Glutamatergic neuron (in vitro differentiated cells): ENCODE measurements at regions not wholly inside any gene's neighbourhood (a gene's known extent, or its start where the extent isn't known, plus 50 kb on each side); places are given as distances from the start of the nearest gene placed in this dataset.

Experiments
- DNase-seq: peaks from one replicate; pipeline ENCODE4 v3.0.0; 2022
- H3K27ac Mint-ChIP-seq: one replicate; pipeline ENCODE4 v1.8.0; 2020; ENCODE audit warnings: mild to moderate bottlenecking, mixed read lengths, inconsistent platforms; ENCODE audit not compliant: unreplicated experiment
- H3K27me3 Mint-ChIP-seq: one replicate; pipeline ENCODE4 v1.8.0; 2020; ENCODE audit warnings: mild to moderate bottlenecking, moderate library complexity, mixed read lengths, inconsistent platforms; ENCODE audit not compliant: unreplicated experiment
- H3K36me3 Mint-ChIP-seq: one replicate; pipeline ENCODE4 v1.8.0; 2020; ENCODE audit warnings: mild to moderate bottlenecking, mixed read lengths, inconsistent platforms; ENCODE audit not compliant: unreplicated experiment
- H3K4me1 Mint-ChIP-seq: one replicate; pipeline ENCODE4 v1.8.0; 2020; ENCODE audit warnings: mild to moderate bottlenecking, low read depth, mixed read lengths, inconsistent platforms; ENCODE audit not compliant: unreplicated experiment
- H3K4me3 Mint-ChIP-seq: one replicate; pipeline ENCODE4 v1.8.0; 2020; ENCODE audit warnings: mild to moderate bottlenecking, mixed read lengths, inconsistent platforms; ENCODE audit not compliant: unreplicated experiment
- H3K9me3 Mint-ChIP-seq: one replicate; pipeline ENCODE4 v1.8.0; 2020; ENCODE audit warnings: mild to moderate bottlenecking, moderate library complexity, mixed read lengths, inconsistent platforms; ENCODE audit not compliant: unreplicated experiment
- TF ChIP-seq, protein P1 (sequence below): fragments of 200-600 bp; sonication (generic); IDR thresholded peaks from one replicate; pipeline ENCODE4 v1.5.0; 2021; ENCODE audit not compliant: partially characterized antibody, unreplicated experiment

DNA sequence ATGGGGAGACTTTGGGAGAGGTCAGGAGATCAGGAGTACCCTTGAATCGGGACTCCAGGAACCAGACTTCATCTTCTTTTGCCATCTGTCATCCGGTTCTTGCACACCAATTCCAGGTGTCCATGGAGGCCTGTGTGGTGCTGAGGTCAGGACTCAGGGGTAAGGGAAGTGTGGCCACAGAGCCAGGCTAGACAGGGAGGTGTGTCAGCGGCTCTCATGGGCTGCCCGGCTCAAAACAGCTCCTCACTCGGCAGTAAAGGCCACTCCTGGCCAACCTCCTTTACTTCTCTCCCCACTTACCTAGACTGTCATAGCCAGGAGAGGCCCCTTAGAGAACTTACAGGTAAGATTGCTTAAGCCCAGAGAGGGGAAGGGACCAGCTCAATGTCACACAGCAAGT, 75.7 kb upstream of the NECTIN1 start:
- H3K4me1 Mint-ChIP-seq, result no peaks in the 10 kb centered on the region
- H3K27me3 Mint-ChIP-seq, result peaks cover 8% of the 10 kb centered on the region
- TF ChIP-seq, protein P1, sequence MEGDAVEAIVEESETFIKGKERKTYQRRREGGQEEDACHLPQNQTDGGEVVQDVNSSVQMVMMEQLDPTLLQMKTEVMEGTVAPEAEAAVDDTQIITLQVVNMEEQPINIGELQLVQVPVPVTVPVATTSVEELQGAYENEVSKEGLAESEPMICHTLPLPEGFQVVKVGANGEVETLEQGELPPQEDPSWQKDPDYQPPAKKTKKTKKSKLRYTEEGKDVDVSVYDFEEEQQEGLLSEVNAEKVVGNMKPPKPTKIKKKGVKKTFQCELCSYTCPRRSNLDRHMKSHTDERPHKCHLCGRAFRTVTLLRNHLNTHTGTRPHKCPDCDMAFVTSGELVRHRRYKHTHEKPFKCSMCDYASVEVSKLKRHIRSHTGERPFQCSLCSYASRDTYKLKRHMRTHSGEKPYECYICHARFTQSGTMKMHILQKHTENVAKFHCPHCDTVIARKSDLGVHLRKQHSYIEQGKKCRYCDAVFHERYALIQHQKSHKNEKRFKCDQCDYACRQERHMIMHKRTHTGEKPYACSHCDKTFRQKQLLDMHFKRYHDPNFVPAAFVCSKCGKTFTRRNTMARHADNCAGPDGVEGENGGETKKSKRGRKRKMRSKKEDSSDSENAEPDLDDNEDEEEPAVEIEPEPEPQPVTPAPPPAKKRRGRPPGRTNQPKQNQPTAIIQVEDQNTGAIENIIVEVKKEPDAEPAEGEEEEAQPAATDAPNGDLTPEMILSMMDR, result no peak
- H3K9me3 Mint-ChIP-seq, result peaks cover 1% of the 10 kb centered on the region
- H3K4me3 Mint-ChIP-seq, result no peak overlapping the region
- no peak overlapping the region for H3K27ac Mint-ChIP-seq
- H3K36me3 Mint-ChIP-seq, result no peaks in the 10 kb centered on the region
- DNase-seq, result peak; percentile 5

DNA sequence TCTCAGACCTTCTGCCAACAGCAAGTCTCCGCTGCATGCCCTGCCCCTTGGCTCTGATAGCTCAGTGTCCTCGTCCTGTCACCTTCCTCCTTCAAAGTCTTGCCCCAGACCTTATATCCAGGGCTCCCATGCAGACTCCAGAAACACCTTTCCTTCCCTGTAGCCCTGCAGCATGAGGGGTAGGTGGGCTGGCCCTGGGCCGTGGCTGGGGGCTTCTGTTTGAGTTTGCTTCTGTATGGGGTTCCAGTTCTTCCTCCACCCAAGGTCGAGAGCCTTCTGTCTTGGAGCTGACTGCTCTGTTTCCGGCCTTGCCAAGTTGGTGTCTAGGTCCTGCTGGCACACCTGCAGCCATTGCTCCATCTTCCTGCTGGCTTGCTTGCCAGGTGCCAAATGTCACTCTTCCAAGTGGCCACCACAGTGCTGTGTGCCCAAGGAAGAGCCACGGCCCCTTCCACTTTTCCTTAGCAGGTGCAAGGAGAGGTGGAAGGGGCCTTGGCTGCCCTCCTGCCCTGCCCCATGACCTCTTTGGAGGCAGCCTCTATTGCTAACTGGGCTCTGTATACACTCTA, 74.8 kb upstream of the NECTIN1 start:
- H3K36me3 Mint-ChIP-seq, result peaks cover 5% of the 10 kb centered on the region
- H3K4me3 Mint-ChIP-seq, result no peak overlapping the region
- peaks cover 8% of the 10 kb centered on the region for H3K27me3 Mint-ChIP-seq
- H3K9me3 Mint-ChIP-seq, result peaks cover 5% of the 10 kb centered on the region
- TF ChIP-seq, protein P1, result no peak
- H3K27ac Mint-ChIP-seq, result no peak overlapping the region
- DNase-seq, result peak; percentile 8
- H3K4me1 Mint-ChIP-seq, result no peaks in the 10 kb centered on the region

DNA sequence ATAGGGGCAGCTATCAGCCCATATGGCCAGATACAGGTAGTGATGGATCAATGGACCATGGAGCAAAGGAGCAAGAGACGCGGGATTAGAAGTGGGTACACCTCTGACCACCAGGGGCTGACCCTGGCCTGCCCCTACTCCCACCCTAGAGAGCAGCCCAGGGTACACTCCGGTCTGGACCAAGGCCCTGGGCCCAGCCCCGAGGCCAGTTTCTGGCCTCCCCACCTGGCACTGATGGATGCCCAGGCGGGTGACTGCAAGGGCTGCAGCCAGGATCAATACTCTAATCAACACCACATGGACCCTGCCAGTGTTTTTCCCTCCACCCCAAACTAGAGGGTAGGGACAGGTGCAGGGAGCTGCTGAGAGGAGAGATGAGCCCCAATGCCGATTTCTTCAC, 74.1 kb upstream of the NECTIN1 start:
- H3K36me3 Mint-ChIP-seq, result peaks cover 5% of the 10 kb centered on the region
- TF ChIP-seq, protein P1, result peak; percentile 12
- H3K9me3 Mint-ChIP-seq, result peaks cover 5% of the 10 kb centered on the region
- no peak overlapping the region for H3K27ac Mint-ChIP-seq
- no peaks in the 10 kb centered on the region for H3K4me1 Mint-ChIP-seq
- H3K4me3 Mint-ChIP-seq, result no peak overlapping the region
- DNase-seq, result peak; percentile 10
- peaks cover 8% of the 10 kb centered on the region for H3K27me3 Mint-ChIP-seq

DNA sequence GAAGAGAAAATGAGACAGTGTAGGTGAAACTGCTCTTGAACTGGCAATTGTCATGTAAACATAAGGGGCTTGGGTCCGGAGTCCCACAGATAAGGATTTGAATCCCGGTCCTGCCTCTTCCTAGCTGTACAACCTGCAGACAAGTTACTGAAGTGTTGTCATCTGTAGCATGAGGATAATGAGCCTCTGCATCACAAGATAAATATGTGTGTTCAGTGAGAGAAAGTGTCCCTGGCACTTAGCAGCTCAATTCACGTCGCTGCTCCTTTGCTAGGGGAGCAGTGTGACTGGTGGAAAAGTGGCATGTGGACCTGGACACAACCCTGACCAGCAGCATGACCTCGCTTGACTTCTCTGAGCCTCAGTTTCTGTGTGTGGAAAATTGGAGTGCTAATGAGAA, 73.7 kb upstream of the NECTIN1 start:
- peaks cover 5% of the 10 kb centered on the region for H3K36me3 Mint-ChIP-seq
- TF ChIP-seq, protein P1, result no peak

DNA sequence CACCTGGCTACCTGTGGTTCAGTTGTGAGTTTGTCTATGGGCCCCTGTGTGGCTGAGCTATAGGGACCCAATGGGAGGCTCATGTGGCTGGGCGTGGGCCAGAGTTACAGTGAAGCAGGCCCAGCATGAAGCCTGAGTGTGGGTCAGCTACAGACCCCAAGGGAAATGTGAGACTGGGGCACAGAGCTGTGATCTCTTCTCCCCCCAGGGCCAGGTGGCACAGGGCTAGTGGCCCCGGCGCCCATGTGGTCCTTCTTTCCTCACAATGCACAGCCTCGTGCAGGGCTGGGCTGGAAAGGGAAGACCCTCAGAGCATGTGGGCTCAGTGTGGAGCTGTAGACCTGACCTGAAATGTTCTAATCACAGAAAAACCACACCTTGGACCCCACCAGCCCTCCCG, 71.6 kb upstream of the NECTIN1 start:
- no peak overlapping the region for H3K27ac Mint-ChIP-seq
- H3K36me3 Mint-ChIP-seq, result peaks cover 5% of the 10 kb centered on the region
- H3K4me3 Mint-ChIP-seq, result no peak overlapping the region
- peaks cover 11% of the 10 kb centered on the region for H3K27me3 Mint-ChIP-seq
- TF ChIP-seq, protein P1, result no peak
- DNase-seq, result peak; percentile 1
- peaks cover 3% of the 10 kb centered on the region for H3K9me3 Mint-ChIP-seq
- peaks cover 12% of the 10 kb centered on the region for H3K4me1 Mint-ChIP-seq

More for the DNA sequence above, 73.7 kb upstream of the NECTIN1 start:
- Mint-ChIP-seq H3K27ac (no peak overlapping the region), H3K4me3 (no peak overlapping the region), H3K4me1 (peaks cover 2% of the 10 kb centered on the region), H3K9me3 (peaks cover 3% of the 10 kb centered on the region), H3K27me3 (peaks cover 7% of the 10 kb centered on the region)
- peak; percentile 1 for DNase-seq
